ENCODE measurements at regions not wholly inside any gene's neighbourhood (a gene's known extent, or its start where the extent isn't known, plus 50 kb on each side); places are given as distances from the start of the nearest gene placed in this dataset.

- no peaks in the 10 kb centered on the region for H3K4me1 ChIP-seq (ENCODE audit: insufficient read depth, low read length)
- H3K18ac ChIP-seq (ENCODE audit: insufficient read length, low read depth, low read length) = no peak overlapping the region
- Mint-ChIP-seq H3K36me3 (ENCODE audit: insufficient read depth in 1 of 3, low read depth in 3 of 3) (no peaks in the 10 kb centered on the region), H3K4me3 (no peak overlapping the region), H3K27ac (no peak overlapping the region), H3K9me3 (no peaks in the 10 kb centered on the region), H3K4me1 (no peaks in the 10 kb centered on the region), H3K27me3 (ENCODE audit: low read depth) (no peaks in the 10 kb centered on the region)
- H3K4ac ChIP-seq (ENCODE audit: low read depth, low read length) = no peak overlapping the region
- no peak overlapping the region for H2BK12ac ChIP-seq (ENCODE audit: insufficient read length, low read depth, low read length)
- no peaks in the 10 kb centered on the region for H3K23me2 ChIP-seq (ENCODE audit: insufficient read length, low read depth, low read length, poor library complexity, severe bottlenecking)
- H3K14ac ChIP-seq (ENCODE audit: insufficient read depth, low read length) = no peak overlapping the region
- no peak overlapping the region for H2BK20ac ChIP-seq (ENCODE audit: low read depth, low read length, poor library complexity, severe bottlenecking)
- H3T11ph ChIP-seq (ENCODE audit: low read length) = no peak overlapping the region
- no CpG with 5 or more reads among the region's 3 CpGs for WGBS (ENCODE audit: extremely low coverage, insufficient read length, low lambda C conversion rate)
- H4K91ac ChIP-seq (ENCODE audit: insufficient read length, low read depth, low read length) = no peak overlapping the region
- no peak overlapping the region for H3K27ac ChIP-seq (ENCODE audit: insufficient read length, low read depth, low read length)
- H3K79me2 ChIP-seq (ENCODE audit: insufficient read depth, low read length) = no peaks in the 10 kb centered on the region
- no peak overlapping the region for H2BK120ac ChIP-seq (ENCODE audit: low read depth, low read length, poor library complexity, severe bottlenecking)
- no peak overlapping the region for H2BK15ac ChIP-seq (ENCODE audit: low read depth, low read length)
- no peak for DNase-seq
- H3K9me3 ChIP-seq (ENCODE audit: control insufficient read depth, low read depth, low read length) = no peaks in the 10 kb centered on the region
- H4K5ac ChIP-seq (ENCODE audit: insufficient read length, low read depth, low read length) = no peak overlapping the region
- no peak overlapping the region for H4K8ac ChIP-seq (replicated peaks; ENCODE audit: insufficient read length, low read depth, low read length)
- no peak overlapping the region for H2AFZ ChIP-seq (ENCODE audit: low read length)
- H4K20me1 ChIP-seq (ENCODE audit: control insufficient read depth, insufficient read depth, insufficient read length) = no peaks in the 10 kb centered on the region
- no peak overlapping the region for H3K4me2 ChIP-seq (ENCODE audit: insufficient read depth, insufficient read length, low read length)
- H3K9ac ChIP-seq (ENCODE audit: extremely low read depth, insufficient read length, low read length) = no peak overlapping the region
- no peak overlapping the region for H3K23ac ChIP-seq (ENCODE audit: insufficient read length, low read depth, low read length)
- TF ChIP-seq, protein P1, sequence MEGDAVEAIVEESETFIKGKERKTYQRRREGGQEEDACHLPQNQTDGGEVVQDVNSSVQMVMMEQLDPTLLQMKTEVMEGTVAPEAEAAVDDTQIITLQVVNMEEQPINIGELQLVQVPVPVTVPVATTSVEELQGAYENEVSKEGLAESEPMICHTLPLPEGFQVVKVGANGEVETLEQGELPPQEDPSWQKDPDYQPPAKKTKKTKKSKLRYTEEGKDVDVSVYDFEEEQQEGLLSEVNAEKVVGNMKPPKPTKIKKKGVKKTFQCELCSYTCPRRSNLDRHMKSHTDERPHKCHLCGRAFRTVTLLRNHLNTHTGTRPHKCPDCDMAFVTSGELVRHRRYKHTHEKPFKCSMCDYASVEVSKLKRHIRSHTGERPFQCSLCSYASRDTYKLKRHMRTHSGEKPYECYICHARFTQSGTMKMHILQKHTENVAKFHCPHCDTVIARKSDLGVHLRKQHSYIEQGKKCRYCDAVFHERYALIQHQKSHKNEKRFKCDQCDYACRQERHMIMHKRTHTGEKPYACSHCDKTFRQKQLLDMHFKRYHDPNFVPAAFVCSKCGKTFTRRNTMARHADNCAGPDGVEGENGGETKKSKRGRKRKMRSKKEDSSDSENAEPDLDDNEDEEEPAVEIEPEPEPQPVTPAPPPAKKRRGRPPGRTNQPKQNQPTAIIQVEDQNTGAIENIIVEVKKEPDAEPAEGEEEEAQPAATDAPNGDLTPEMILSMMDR (conservative IDR thresholded peaks at IDR 0.05) = no peak
- no peaks in the 10 kb centered on the region for H3K79me1 ChIP-seq (ENCODE audit: insufficient read depth, low read depth, low read length, poor library complexity, severe bottlenecking)
- no peak overlapping the region for H2AK5ac ChIP-seq (ENCODE audit: insufficient read length, low read length)
- no peak overlapping the region for H3K56ac ChIP-seq (ENCODE audit: insufficient read length, low read depth, low read length)
- no peaks in the 10 kb centered on the region for H3K27me3 ChIP-seq (ENCODE audit: insufficient read depth, low read length)
- no peak overlapping the region for H2BK5ac ChIP-seq (ENCODE audit: insufficient read length, low read length)
Measured at GRCh38 chr3:150306083-150306482, 102.0 kb upstream of the TSC22D2 start.
